Uterus (tissue), 2 donors: ENCODE measurements at regions not wholly inside any gene's neighbourhood (a gene's known extent, or its start where the extent isn't known, plus 50 kb on each side); places are given as distances from the start of the nearest gene placed in this dataset.
"Not testable (repeated sequence)": the region's sequence is repeated elsewhere in the genome, so short reads cannot be mapped to it uniquely, and the experiment has no call there.

Experiments
- CTCF ChIP-seq, 4 experiments: fragments of 200-600 bp in 2 of 4; fragments of 450-650 bp in 2 of 4; sonication (generic) in 2 of 4; IDR thresholded peaks; one replicate each; pipeline ENCODE4 v1.5.1; 2016 to 2019; ENCODE audit warnings: antibody characterized with exemption in 4 of 4, mild to moderate bottlenecking in 2 of 4, moderate library complexity in 1 of 4
- POLR2A ChIP-seq, 2 donors: fragments of 450-650 bp; IDR thresholded peaks; one replicate each; pipeline ENCODE4 v1.6.1; 2016; ENCODE audit warnings: antibody characterized with exemption in 2 of 2, mild to moderate bottlenecking in 1 of 2, moderate library complexity in 1 of 2

GRCh38 chr5:62196532-62196931, 109.5 kb upstream of the KIF2A start:
- TF ChIP-seq CTCF, POLR2A (IDR thresholded peaks at IDR 0.05): not testable (repeated sequence)
